ENCODE measurements at regions not wholly inside any gene's neighbourhood (a gene's known extent, or its start where the extent isn't known, plus 50 kb on each side); places are given as distances from the start of the nearest gene placed in this dataset.

DNA sequence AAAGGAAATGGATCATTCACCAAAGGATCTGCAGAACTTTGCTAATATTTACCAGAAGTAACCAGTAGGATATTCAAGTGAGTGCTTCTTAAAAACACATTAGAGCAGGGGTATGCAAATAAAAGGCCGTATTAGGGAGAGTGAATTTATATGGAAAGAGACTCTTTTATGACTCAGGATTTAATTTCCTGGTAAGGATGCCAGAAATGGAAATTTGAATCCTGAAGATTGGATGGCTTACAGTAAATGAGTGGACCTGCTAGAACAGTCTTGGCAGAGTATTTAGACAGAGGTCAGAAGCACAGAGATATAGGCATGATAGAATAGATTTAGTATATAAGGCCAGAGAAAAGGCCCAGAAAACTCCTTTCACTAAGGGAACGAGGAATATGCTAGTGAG, 201.6 kb downstream of the SLITRK5 start:
- H3K4me1 ChIP-seq (ENCODE audit: control insufficient read depth, insufficient read depth, low read length, poor library complexity, severe bottlenecking) = no peaks in the 10 kb centered on the region
- H3K4me1 Mint-ChIP-seq = no peaks in the 10 kb centered on the region
- H3K4me3 ChIP-seq (ENCODE audit: low read depth, low read length) = no peak overlapping the region
- no peaks in the 10 kb centered on the region for H3K36me3 ChIP-seq (ENCODE audit: control insufficient read depth, insufficient read depth, low read length)
- H3K27ac ChIP-seq (ENCODE audit: insufficient read depth, low read length, poor library complexity, severe bottlenecking) = no peak overlapping the region
- H3K36me3 Mint-ChIP-seq = no peaks in the 10 kb centered on the region
- peaks cover 0 to 10% of the 10 kb centered on the region in 2 experiments for H3K9me3 ChIP-seq (ENCODE audit: control insufficient read depth in 2 of 2, low read length in 2 of 2)
- ATAC-seq (ENCODE audit: low read depth in 2 of 2) (no peak), DNase-seq (no peak)
- H3K27ac Mint-ChIP-seq = no peak overlapping the region
- no peaks in the 10 kb centered on the region for H3K27me3 Mint-ChIP-seq
- H3K4me3 Mint-ChIP-seq = no peak overlapping the region
- peaks cover 0 to 7% (median 2%) of the 10 kb centered on the region in 7 donors for H3K9me3 Mint-ChIP-seq
- no peaks in the 10 kb centered on the region for H3K27me3 ChIP-seq (ENCODE audit: control insufficient read depth, insufficient read depth, low read length)

- H3K27me3 Mint-ChIP-seq = no peaks in the 10 kb centered on the region
- Histone ChIP-seq H3K4me3 (ENCODE audit: low read depth, low read length) (no peak overlapping the region), H3K9me3 (ENCODE audit: control insufficient read depth in 2 of 2, low read length in 2 of 2) (peaks cover 2 to 10% of the 10 kb centered on the region in 2 experiments), H3K36me3 (ENCODE audit: control insufficient read depth, insufficient read depth, low read length) (no peaks in the 10 kb centered on the region), H3K27me3 (ENCODE audit: control insufficient read depth, insufficient read depth, low read length) (no peaks in the 10 kb centered on the region), H3K27ac (ENCODE audit: insufficient read depth, low read length, poor library complexity, severe bottlenecking) (no peak overlapping the region), H3K4me1 (ENCODE audit: control insufficient read depth, insufficient read depth, low read length, poor library complexity, severe bottlenecking) (no peaks in the 10 kb centered on the region)
- H3K36me3 Mint-ChIP-seq = no peaks in the 10 kb centered on the region
- no peak overlapping the region for H3K4me3 Mint-ChIP-seq
- ATAC-seq (ENCODE audit: low read depth in 2 of 2) (no peak), DNase-seq (no peak)
- H3K27ac Mint-ChIP-seq = no peak overlapping the region
- H3K9me3 Mint-ChIP-seq = peaks cover 0 to 8% (median 3%) of the 10 kb centered on the region in 7 donors
- H3K4me1 Mint-ChIP-seq = no peaks in the 10 kb centered on the region
Measured at GRCh38 chr13:87877477-87877876, 206.3 kb downstream of the SLITRK5 start.

- ATAC-seq (ENCODE audit: low read depth in 2 of 2) = no peak
- H3K9me3 Mint-ChIP-seq = peaks cover 0 to 8% (median 3%) of the 10 kb centered on the region in 7 donors
- no peaks in the 10 kb centered on the region for H3K27me3 Mint-ChIP-seq
Measured at GRCh38 chr13:87878706-87879105, 207.5 kb downstream of the SLITRK5 start.

GRCh38 chr13:87884884-87885283, 213.7 kb downstream of the SLITRK5 start:
- H3K36me3 ChIP-seq (ENCODE audit: control insufficient read depth, insufficient read depth, low read length) = no peaks in the 10 kb centered on the region
- peaks cover 0 to 11% (median 5%) of the 10 kb centered on the region in 7 donors for H3K9me3 Mint-ChIP-seq
- DNase-seq = no peak
- no peak overlapping the region for H3K4me3 ChIP-seq (ENCODE audit: low read depth, low read length)
- H3K4me1 ChIP-seq (ENCODE audit: control insufficient read depth, insufficient read depth, low read length, poor library complexity, severe bottlenecking) = no peaks in the 10 kb centered on the region
- no peak for ATAC-seq (ENCODE audit: low read depth in 2 of 2)
- H3K27ac Mint-ChIP-seq = no peak overlapping the region
- H3K4me3 Mint-ChIP-seq = no peak overlapping the region
- peaks cover under 1 to 2% of the 10 kb centered on the region in 2 experiments for H3K9me3 ChIP-seq (ENCODE audit: control insufficient read depth in 2 of 2, low read length in 2 of 2)
- H3K36me3 Mint-ChIP-seq = no peaks in the 10 kb centered on the region
- no peaks in the 10 kb centered on the region for H3K27me3 Mint-ChIP-seq
- H3K27ac ChIP-seq (ENCODE audit: insufficient read depth, low read length, poor library complexity, severe bottlenecking) = no peak overlapping the region
- H3K4me1 Mint-ChIP-seq = no peaks in the 10 kb centered on the region
- H3K27me3 ChIP-seq (ENCODE audit: control insufficient read depth, insufficient read depth, low read length) = no peaks in the 10 kb centered on the region

More at GRCh38 chr13:87878706-87879105, 207.5 kb downstream of the SLITRK5 start:
- Histone ChIP-seq H3K4me1 (ENCODE audit: control insufficient read depth, insufficient read depth, low read length, poor library complexity, severe bottlenecking) (no peaks in the 10 kb centered on the region), H3K27me3 (ENCODE audit: control insufficient read depth, insufficient read depth, low read length) (no peaks in the 10 kb centered on the region), H3K36me3 (ENCODE audit: control insufficient read depth, insufficient read depth, low read length) (no peaks in the 10 kb centered on the region), H3K4me3 (ENCODE audit: low read depth, low read length) (no peak overlapping the region), H3K27ac (ENCODE audit: insufficient read depth, low read length, poor library complexity, severe bottlenecking) (no peak overlapping the region), H3K9me3 (ENCODE audit: control insufficient read depth in 2 of 2, low read length in 2 of 2) (peaks cover 2 to 10% of the 10 kb centered on the region in 2 experiments)
- H3K27ac Mint-ChIP-seq = no peak overlapping the region
- H3K4me3 Mint-ChIP-seq = no peak overlapping the region
- no peak for DNase-seq
- no peaks in the 10 kb centered on the region for H3K4me1 Mint-ChIP-seq
- H3K36me3 Mint-ChIP-seq = no peaks in the 10 kb centered on the region

DNA sequence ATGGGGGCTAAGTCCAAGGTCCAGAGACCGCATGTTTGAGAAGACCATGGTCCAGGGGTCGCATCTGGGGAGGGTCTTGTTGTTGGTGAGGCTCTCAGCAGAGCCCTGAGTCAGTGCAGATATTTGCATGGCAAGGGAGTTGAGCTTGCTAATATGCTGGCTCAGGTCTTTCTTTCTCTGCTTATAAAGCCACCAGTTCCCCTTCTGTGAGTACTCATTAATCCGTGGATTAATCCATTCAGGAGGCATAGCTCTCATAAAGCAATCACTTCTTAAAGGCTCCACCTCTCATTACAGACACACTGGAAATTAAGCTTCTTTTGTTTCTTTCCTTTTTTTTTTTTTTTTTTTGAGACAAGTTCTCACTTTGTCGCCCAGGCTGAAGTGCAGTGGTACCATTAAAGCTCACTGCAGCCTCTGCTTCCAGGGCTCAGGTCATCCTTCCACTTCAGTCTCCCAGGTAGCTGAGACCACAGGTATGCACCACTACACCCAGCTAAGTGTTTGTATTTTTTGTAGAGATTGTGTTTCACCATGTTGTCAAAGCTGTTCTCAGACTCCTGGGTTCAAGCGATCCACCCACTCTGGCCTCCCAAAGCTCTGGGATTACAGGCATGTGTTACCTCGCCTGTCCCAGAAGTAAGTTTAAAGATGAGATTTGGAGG, 216.4 kb downstream of the SLITRK5 start:
- no peaks in the 10 kb centered on the region for H3K36me3 ChIP-seq (ENCODE audit: control insufficient read depth, insufficient read depth, low read length)
- Mint-ChIP-seq H3K36me3 (no peaks in the 10 kb centered on the region), H3K9me3 (peaks cover 0 to 13% (median 6%) of the 10 kb centered on the region in 7 donors), H3K27ac (no peak overlapping the region), H3K4me1 (no peaks in the 10 kb centered on the region), H3K4me3 (no peak overlapping the region), H3K27me3 (no peaks in the 10 kb centered on the region)
- H3K27ac ChIP-seq (ENCODE audit: insufficient read depth, low read length, poor library complexity, severe bottlenecking) = no peak overlapping the region
- no peak for ATAC-seq (ENCODE audit: low read depth in 2 of 2)
- peaks cover 2 to 7% of the 10 kb centered on the region in 2 experiments for H3K9me3 ChIP-seq (ENCODE audit: control insufficient read depth in 2 of 2, low read length in 2 of 2)
- no peak overlapping the region for H3K4me3 ChIP-seq (ENCODE audit: low read depth, low read length)
- no peaks in the 10 kb centered on the region for H3K4me1 ChIP-seq (ENCODE audit: control insufficient read depth, insufficient read depth, low read length, poor library complexity, severe bottlenecking)
- no peak for DNase-seq
- H3K27me3 ChIP-seq (ENCODE audit: control insufficient read depth, insufficient read depth, low read length) = no peaks in the 10 kb centered on the region

DNA sequence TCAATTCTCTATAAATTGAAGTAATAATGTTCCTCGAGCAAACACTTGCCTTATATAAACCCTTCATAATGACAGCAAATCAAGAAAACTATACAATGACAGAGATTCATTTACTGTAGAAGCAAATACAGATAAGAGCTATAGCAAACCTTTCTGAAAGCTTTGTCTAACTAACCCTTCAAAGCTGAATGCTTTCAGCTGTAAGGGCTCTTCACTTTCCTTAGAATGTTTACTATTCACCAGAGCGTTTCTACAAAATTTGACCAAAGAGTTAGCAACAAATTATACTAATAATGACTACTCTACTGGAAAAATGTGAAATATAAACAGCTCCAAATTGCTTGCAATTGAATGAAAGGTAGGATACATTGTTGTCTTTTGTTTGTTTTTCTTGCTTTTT, 218.1 kb downstream of the SLITRK5 start:
- no peaks in the 10 kb centered on the region for H3K27me3 Mint-ChIP-seq
- no peaks in the 10 kb centered on the region for H3K4me1 Mint-ChIP-seq
- H3K9me3 ChIP-seq (ENCODE audit: control insufficient read depth in 2 of 2, low read length in 2 of 2) = peaks cover 2 to 10% of the 10 kb centered on the region in 2 experiments
- ATAC-seq (ENCODE audit: low read depth in 2 of 2) (no peak), DNase-seq (no peak)
- no peak overlapping the region for H3K4me3 ChIP-seq (ENCODE audit: low read depth, low read length)
- H3K36me3 Mint-ChIP-seq = no peaks in the 10 kb centered on the region
- H3K9me3 Mint-ChIP-seq = peaks cover 0 to 13% (median 6%) of the 10 kb centered on the region in 7 donors
- H3K27ac ChIP-seq (ENCODE audit: insufficient read depth, low read length, poor library complexity, severe bottlenecking) = no peak overlapping the region
- H3K27ac Mint-ChIP-seq = no peak overlapping the region
- H3K27me3 ChIP-seq (ENCODE audit: control insufficient read depth, insufficient read depth, low read length) = no peaks in the 10 kb centered on the region
- H3K36me3 ChIP-seq (ENCODE audit: control insufficient read depth, insufficient read depth, low read length) = no peaks in the 10 kb centered on the region
- H3K4me1 ChIP-seq (ENCODE audit: control insufficient read depth, insufficient read depth, low read length, poor library complexity, severe bottlenecking) = no peaks in the 10 kb centered on the region
- H3K4me3 Mint-ChIP-seq = no peak overlapping the region

DNA sequence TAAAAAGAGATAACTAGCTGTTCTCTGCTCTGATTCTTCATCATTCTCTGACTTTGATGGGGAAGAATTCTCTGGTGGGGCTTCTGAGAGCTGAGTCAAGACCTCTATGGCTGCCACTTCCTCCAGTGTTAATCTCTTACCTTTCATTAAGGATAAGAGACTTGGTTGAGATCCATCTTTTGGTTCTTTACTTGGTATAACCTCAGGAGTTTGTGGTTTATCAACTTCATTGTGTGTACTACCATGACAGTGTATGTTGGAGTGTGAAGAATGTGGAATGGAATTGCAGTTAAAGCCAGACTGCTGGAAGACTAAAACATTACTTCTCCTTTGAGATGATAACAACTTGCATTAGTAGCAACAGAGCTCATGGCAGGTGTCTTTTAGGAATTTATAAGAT, 222.0 kb downstream of the SLITRK5 start:
- Mint-ChIP-seq H3K4me1 (no peaks in the 10 kb centered on the region), H3K27ac (no peak overlapping the region), H3K36me3 (no peaks in the 10 kb centered on the region), H3K9me3 (peaks cover 0 to 21% (median 4%) of the 10 kb centered on the region in 7 donors), H3K27me3 (no peaks in the 10 kb centered on the region), H3K4me3 (no peak overlapping the region)
- Histone ChIP-seq H3K27ac (ENCODE audit: insufficient read depth, low read length, poor library complexity, severe bottlenecking) (no peak overlapping the region), H3K27me3 (ENCODE audit: control insufficient read depth, insufficient read depth, low read length) (no peaks in the 10 kb centered on the region), H3K9me3 (ENCODE audit: control insufficient read depth in 2 of 2, low read length in 2 of 2) (peaks cover 0 to 10% of the 10 kb centered on the region in 2 experiments), H3K4me1 (ENCODE audit: control insufficient read depth, insufficient read depth, low read length, poor library complexity, severe bottlenecking) (no peaks in the 10 kb centered on the region), H3K36me3 (ENCODE audit: control insufficient read depth, insufficient read depth, low read length) (no peaks in the 10 kb centered on the region), H3K4me3 (ENCODE audit: low read depth, low read length) (no peak overlapping the region)
- DNase-seq = no peak
- ATAC-seq (ENCODE audit: low read depth in 2 of 2) = no peak

DNA sequence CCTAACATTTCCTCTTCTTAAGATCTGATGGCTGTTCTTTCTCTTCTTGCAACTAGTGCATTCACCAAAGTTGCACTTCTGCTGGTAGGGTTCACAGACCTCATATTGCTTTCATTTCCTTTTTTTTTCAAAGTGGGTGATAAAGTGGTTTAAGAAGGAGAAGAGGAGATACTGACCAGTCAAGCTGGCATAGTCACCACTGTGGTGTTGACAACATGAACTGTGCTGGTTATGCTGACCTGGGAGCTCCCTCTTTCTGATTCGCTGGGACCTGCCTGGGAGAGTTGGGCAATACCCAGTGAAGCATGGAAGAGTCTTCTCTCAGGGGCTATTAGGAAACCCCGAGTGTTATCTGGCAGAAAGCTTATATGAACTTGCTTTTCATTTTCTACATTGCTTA, 222.9 kb downstream of the SLITRK5 start:
- H3K4me3 ChIP-seq (ENCODE audit: low read depth, low read length) = no peak overlapping the region
- no peaks in the 10 kb centered on the region for H3K4me1 ChIP-seq (ENCODE audit: control insufficient read depth, insufficient read depth, low read length, poor library complexity, severe bottlenecking)
- Mint-ChIP-seq H3K27ac (no peak overlapping the region), H3K4me1 (no peaks in the 10 kb centered on the region), H3K9me3 (peaks cover 0 to 21% (median 4%) of the 10 kb centered on the region in 7 donors), H3K36me3 (no peaks in the 10 kb centered on the region), H3K27me3 (no peaks in the 10 kb centered on the region), H3K4me3 (no peak overlapping the region)
- no peak overlapping the region for H3K27ac ChIP-seq (ENCODE audit: insufficient read depth, low read length, poor library complexity, severe bottlenecking)
- no peaks in the 10 kb centered on the region for H3K36me3 ChIP-seq (ENCODE audit: control insufficient read depth, insufficient read depth, low read length)
- ATAC-seq (ENCODE audit: low read depth in 2 of 2) = no peak
- no peaks in the 10 kb centered on the region for H3K27me3 ChIP-seq (ENCODE audit: control insufficient read depth, insufficient read depth, low read length)
- no peak for DNase-seq
- H3K9me3 ChIP-seq (ENCODE audit: control insufficient read depth in 2 of 2, low read length in 2 of 2) = peaks cover 0 to 10% of the 10 kb centered on the region in 2 experiments

All from CD4-positive, CD25-positive, alpha-beta regulatory T cell (primary cell).